DND-41 (cell line): ENCODE measurements at regions not wholly inside any gene's neighbourhood (a gene's known extent, or its start where the extent isn't known, plus 50 kb on each side); places are given as distances from the start of the nearest gene placed in this dataset.

Experiments
- EZH2 ChIP-seq: IDR thresholded peaks from 3 replicates; pipeline ENCODE4 v1.6.1; 2012; ENCODE audit warnings: borderline replicate concordance, low read depth, mild to moderate bottlenecking, moderate library complexity, low read length, inconsistent platforms; ENCODE audit not compliant: severe bottlenecking
- TF ChIP-seq, protein P1 (sequence below): IDR thresholded peaks from 2 replicates; pipeline ENCODE4 v1.5.1; 2012; ENCODE audit warnings: borderline replicate concordance, low read length, moderate library complexity, mild to moderate bottlenecking; ENCODE audit not compliant: poor library complexity, severe bottlenecking; ENCODE audit errors: extremely low read depth

DNA sequence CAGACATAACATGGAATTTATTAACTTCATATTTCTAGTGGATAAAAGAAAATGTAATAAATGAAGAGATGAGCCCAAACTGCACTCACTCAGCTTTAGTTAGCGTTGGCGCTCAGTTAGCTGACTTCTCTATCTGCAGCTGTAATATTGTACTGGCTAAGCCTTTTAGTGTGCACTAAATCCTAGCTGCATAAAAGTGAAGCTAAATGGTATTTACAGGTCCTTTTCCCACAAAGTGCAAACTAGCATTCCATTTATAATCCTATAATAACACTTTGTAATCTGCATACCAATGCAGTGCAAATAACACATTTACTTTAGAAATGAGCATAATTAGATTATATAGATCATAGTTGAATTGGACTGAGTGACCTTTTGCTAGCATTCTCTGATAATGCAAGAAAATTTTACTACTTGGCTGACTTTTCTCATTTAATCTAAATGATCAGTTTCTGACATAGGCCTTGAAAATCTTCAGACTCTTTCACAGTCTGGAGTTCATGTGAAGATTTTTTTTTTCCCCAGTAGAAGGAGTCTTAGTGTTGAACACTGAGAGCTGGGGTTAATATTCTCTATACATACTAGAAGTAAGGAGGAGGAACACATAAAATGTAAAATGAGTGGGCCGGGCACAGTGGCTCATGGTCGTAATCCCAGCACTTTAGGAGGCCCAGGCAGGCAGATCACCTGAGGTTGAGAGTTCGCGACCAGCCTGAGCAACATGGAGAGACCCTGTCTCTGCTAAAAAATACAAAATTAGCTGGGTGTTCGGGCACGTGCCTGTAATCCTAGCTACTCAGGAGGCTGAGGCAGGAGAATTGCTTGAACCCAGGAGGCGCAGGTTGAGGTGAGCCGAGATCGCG lies 1426.4 kb downstream of the PCDH9 start:
- TF ChIP-seq EZH2 = no peak
- TF ChIP-seq, protein P1, sequence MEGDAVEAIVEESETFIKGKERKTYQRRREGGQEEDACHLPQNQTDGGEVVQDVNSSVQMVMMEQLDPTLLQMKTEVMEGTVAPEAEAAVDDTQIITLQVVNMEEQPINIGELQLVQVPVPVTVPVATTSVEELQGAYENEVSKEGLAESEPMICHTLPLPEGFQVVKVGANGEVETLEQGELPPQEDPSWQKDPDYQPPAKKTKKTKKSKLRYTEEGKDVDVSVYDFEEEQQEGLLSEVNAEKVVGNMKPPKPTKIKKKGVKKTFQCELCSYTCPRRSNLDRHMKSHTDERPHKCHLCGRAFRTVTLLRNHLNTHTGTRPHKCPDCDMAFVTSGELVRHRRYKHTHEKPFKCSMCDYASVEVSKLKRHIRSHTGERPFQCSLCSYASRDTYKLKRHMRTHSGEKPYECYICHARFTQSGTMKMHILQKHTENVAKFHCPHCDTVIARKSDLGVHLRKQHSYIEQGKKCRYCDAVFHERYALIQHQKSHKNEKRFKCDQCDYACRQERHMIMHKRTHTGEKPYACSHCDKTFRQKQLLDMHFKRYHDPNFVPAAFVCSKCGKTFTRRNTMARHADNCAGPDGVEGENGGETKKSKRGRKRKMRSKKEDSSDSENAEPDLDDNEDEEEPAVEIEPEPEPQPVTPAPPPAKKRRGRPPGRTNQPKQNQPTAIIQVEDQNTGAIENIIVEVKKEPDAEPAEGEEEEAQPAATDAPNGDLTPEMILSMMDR = no peak
